GM23338 (cell line): ENCODE measurements at regions not wholly inside any gene's neighbourhood (a gene's known extent, or its start where the extent isn't known, plus 50 kb on each side); places are given as distances from the start of the nearest gene placed in this dataset.

Experiments
- EZH2 ChIP-seq: fragments of 200-600 bp; sonication (generic); IDR thresholded peaks from one replicate; pipeline ENCODE4 v1.8.0; 2017; ENCODE audit warnings: antibody characterized with exemption, mild to moderate bottlenecking, low read depth; ENCODE audit not compliant: unreplicated experiment
- EZH2phosphoT487 ChIP-seq: fragments of 200-600 bp; sonication (generic); IDR thresholded peaks from one replicate; pipeline ENCODE4 v1.8.1; 2018; ENCODE audit warnings: antibody characterized with exemption; ENCODE audit not compliant: unreplicated experiment
- NANOG ChIP-seq: IDR thresholded peaks from 2 replicates; pipeline ENCODE4 v1.6.1; 2016; ENCODE audit warnings: antibody characterized with exemption, borderline replicate concordance
- ZNF331 ChIP-seq: fragments of 250-450 bp; sonication (Bioruptor Pico); IDR thresholded peaks from 2 replicates; pipeline ENCODE4 v1.5.0; 2020; ENCODE audit warnings: low read depth, mild to moderate bottlenecking, moderate library complexity
- TF ChIP-seq, protein P1 (sequence below), 2 experiments: fragments of 200-600 bp in 1 of 2; sonication (generic) in 1 of 2; conservative IDR thresholded peaks; 2 replicates each; pipeline versions ENCODE4 v1.5.1 to v1.6.1; 2016 to 2017; ENCODE audit warnings: antibody characterized with exemption in 2 of 2, low read depth in 2 of 2, mild to moderate bottlenecking in 2 of 2, moderate library complexity in 1 of 2
- TF ChIP-seq, protein P2 (sequence below): IDR thresholded peaks from one replicate; pipeline ENCODE4 v1.6.1; 2018; ENCODE audit warnings: antibody characterized with exemption; ENCODE audit not compliant: unreplicated experiment

DNA sequence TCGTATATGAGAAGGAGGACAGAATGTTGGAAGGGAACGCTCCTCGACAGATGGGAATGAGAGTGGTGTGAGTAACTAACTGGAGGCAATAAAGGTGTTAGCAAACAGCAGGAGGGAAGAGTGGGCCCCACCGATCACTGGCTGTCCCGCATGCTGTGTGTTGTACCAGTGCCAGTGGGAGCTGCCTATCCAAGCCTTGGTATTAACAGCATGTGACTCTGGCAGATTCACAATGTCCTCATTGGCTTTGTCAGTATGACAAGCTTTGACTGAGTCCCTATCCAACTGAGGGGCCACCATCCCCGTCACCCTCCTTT is 188.3 kb downstream of the NRIP1 start:
- no peak for TF ChIP-seq EZH2
- TF ChIP-seq, protein P1, sequence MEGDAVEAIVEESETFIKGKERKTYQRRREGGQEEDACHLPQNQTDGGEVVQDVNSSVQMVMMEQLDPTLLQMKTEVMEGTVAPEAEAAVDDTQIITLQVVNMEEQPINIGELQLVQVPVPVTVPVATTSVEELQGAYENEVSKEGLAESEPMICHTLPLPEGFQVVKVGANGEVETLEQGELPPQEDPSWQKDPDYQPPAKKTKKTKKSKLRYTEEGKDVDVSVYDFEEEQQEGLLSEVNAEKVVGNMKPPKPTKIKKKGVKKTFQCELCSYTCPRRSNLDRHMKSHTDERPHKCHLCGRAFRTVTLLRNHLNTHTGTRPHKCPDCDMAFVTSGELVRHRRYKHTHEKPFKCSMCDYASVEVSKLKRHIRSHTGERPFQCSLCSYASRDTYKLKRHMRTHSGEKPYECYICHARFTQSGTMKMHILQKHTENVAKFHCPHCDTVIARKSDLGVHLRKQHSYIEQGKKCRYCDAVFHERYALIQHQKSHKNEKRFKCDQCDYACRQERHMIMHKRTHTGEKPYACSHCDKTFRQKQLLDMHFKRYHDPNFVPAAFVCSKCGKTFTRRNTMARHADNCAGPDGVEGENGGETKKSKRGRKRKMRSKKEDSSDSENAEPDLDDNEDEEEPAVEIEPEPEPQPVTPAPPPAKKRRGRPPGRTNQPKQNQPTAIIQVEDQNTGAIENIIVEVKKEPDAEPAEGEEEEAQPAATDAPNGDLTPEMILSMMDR (conservative IDR thresholded peaks at IDR 0.05; ENCODE audit: low read depth in 2 of 2): no peak
- TF ChIP-seq ZNF331: no peak
- TF ChIP-seq EZH2phosphoT487: no peak
- TF ChIP-seq NANOG: no peak
- TF ChIP-seq, protein P2, sequence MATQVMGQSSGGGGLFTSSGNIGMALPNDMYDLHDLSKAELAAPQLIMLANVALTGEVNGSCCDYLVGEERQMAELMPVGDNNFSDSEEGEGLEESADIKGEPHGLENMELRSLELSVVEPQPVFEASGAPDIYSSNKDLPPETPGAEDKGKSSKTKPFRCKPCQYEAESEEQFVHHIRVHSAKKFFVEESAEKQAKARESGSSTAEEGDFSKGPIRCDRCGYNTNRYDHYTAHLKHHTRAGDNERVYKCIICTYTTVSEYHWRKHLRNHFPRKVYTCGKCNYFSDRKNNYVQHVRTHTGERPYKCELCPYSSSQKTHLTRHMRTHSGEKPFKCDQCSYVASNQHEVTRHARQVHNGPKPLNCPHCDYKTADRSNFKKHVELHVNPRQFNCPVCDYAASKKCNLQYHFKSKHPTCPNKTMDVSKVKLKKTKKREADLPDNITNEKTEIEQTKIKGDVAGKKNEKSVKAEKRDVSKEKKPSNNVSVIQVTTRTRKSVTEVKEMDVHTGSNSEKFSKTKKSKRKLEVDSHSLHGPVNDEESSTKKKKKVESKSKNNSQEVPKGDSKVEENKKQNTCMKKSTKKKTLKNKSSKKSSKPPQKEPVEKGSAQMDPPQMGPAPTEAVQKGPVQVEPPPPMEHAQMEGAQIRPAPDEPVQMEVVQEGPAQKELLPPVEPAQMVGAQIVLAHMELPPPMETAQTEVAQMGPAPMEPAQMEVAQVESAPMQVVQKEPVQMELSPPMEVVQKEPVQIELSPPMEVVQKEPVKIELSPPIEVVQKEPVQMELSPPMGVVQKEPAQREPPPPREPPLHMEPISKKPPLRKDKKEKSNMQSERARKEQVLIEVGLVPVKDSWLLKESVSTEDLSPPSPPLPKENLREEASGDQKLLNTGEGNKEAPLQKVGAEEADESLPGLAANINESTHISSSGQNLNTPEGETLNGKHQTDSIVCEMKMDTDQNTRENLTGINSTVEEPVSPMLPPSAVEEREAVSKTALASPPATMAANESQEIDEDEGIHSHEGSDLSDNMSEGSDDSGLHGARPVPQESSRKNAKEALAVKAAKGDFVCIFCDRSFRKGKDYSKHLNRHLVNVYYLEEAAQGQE: no peak
